ENCODE measurements at regions not wholly inside any gene's neighbourhood (a gene's known extent, or its start where the extent isn't known, plus 50 kb on each side); places are given as distances from the start of the nearest gene placed in this dataset.
"Not testable (repeated sequence)": the region's sequence is repeated elsewhere in the genome, so short reads cannot be mapped to it uniquely, and the experiment has no call there.

DNA sequence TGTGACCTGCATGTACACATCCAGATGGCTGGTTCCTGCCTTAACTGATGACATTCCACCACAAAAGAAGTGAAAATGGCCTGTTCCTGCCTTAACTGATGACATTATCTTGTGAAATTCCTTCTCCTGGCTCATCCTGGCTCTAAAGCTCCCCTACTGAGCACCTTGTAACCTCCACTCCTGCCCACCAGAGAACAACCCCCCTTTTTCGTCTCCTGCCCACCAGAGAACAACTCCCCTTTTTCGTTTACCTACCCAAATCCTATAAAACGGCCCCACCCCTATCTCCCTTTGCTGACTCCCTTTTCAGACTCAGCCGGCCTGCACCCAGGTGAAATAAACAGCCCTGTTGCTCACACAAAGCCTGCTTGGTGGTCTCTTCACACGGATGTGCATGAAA lies 212.2 kb downstream of the KITLG start:
- TF ChIP-seq POLR2A (IDR thresholded peaks at IDR 0.05; ENCODE audit: low read depth, low read length); BHLHE40 (IDR thresholded peaks at IDR 0.05; ENCODE audit: low read depth, low read length); MXI1 (IDR thresholded peaks at IDR 0.05; ENCODE audit: borderline replicate concordance, low read depth, low read length); CTCF (conservative IDR thresholded peaks at IDR 0.05; ENCODE audit: low read depth, low read length); RAD21 (IDR thresholded peaks at IDR 0.05; ENCODE audit: low read length); MAZ (IDR thresholded peaks at IDR 0.05; ENCODE audit: borderline replicate concordance, low read depth, low read length); CEBPB (IDR thresholded peaks at IDR 0.05; ENCODE audit: low read depth, low read length); MAFK (IDR thresholded peaks at IDR 0.05; ENCODE audit: low read depth, low read length); USF2 (IDR thresholded peaks at IDR 0.05; ENCODE audit: low read depth, low read length); RFX5 (IDR thresholded peaks at IDR 0.05; ENCODE audit: low read depth, low read length): not testable (repeated sequence)

Measured in IMR-90 (cell line).